Naive thymus-derived CD8-positive, alpha-beta T cell (primary cell): ENCODE measurements at regions not wholly inside any gene's neighbourhood (a gene's known extent, or its start where the extent isn't known, plus 50 kb on each side); places are given as distances from the start of the nearest gene placed in this dataset.
A peak's percentile ranks its signal among the peaks of the same experiment; 100 is the strongest.
"Not testable (repeated sequence)": the region's sequence is repeated elsewhere in the genome, so short reads cannot be mapped to it uniquely, and the experiment has no call there.

Experiments used
- ATAC-seq, 2 donors: fragments of 150-1000 bp; cut with Tn5 transposase in 1 of 2; sonication (Bioruptor Pico), chemical (Tn5 transposase) in 1 of 2; 1 replicate in 1 of 2; 2 replicates in 1 of 2; pipeline ENCODE4 v1.10.0; 2021; ENCODE audit warnings: mild to moderate bottlenecking in 2 of 2, moderate library complexity in 2 of 2
- POLR2A ChIA-PET: fragments of 350-600 bp; sonication (Branson Sonifier 250); formaldehyde crosslinking; loops from one replicate; lab custom pipeline; 2021; ENCODE audit warnings: antibody characterized with exemption; lab: Charles Lee
- DNase-seq, 10 donors: peaks; one replicate each; pipeline versions ENCODE4 v3.0.0 to v3.0.0-alpha.2; 2020 to 2022
- H3K27ac Mint-ChIP-seq, 10 donors: one replicate each; pipeline ENCODE4 v1.8.0; 2020 to 2022; ENCODE audit warnings: mild to moderate bottlenecking in 10 of 10, mixed read lengths in 10 of 10, moderate library complexity in 4 of 10, inconsistent platforms in 1 of 10
- H3K27me3 Mint-ChIP-seq, 5 donors: one replicate each; pipeline ENCODE4 v1.8.0; 2021 to 2022; ENCODE audit warnings: mixed read lengths in 5 of 5
- H3K36me3 Mint-ChIP-seq, 3 donors: one replicate each; pipeline ENCODE4 v1.8.0; 2020 to 2022; ENCODE audit warnings: mixed read lengths in 3 of 3, mild to moderate bottlenecking in 2 of 3, inconsistent platforms in 1 of 3
- H3K4me1 Mint-ChIP-seq, 4 donors: one replicate each; pipeline ENCODE4 v1.8.0; 2021 to 2022; ENCODE audit warnings: mixed read lengths in 4 of 4
- H3K4me3 Mint-ChIP-seq, 10 donors: one replicate each; pipeline ENCODE4 v1.8.0; 2020 to 2022; ENCODE audit warnings: mild to moderate bottlenecking in 10 of 10, mixed read lengths in 10 of 10, moderate library complexity in 6 of 10, inconsistent platforms in 1 of 10
- H3K9me3 Mint-ChIP-seq, 9 donors: one replicate each; pipeline ENCODE4 v1.8.0; 2020 to 2022; ENCODE audit warnings: mixed read lengths in 9 of 9, mild to moderate bottlenecking in 3 of 9, inconsistent platforms in 1 of 9, moderate library complexity in 1 of 9

GRCh38 chr12:107180272-107180671, 86.9 kb upstream of the CRY1 start:
- Mint-ChIP-seq H3K9me3 (peaks cover 0 to 4% (median 0%) of the 10 kb centered on the region in 9 donors), H3K27ac (peak overlapping the region in 1 of 10 donors; percentile 97), H3K4me3 (no peak overlapping the region), H3K36me3 (peaks cover 0 to 4% (median 0%) of the 10 kb centered on the region in 3 donors), H3K27me3 (peaks cover 0 to 3% (median 0%) of the 10 kb centered on the region in 5 donors), H3K4me1 (peaks cover 12 to 23% (median 22%) of the 10 kb centered on the region in 4 donors)
- ATAC-seq, result no peak
- POLR2A ChIA-PET, result no interaction called here
- DNase-seq, result no peak

DNA sequence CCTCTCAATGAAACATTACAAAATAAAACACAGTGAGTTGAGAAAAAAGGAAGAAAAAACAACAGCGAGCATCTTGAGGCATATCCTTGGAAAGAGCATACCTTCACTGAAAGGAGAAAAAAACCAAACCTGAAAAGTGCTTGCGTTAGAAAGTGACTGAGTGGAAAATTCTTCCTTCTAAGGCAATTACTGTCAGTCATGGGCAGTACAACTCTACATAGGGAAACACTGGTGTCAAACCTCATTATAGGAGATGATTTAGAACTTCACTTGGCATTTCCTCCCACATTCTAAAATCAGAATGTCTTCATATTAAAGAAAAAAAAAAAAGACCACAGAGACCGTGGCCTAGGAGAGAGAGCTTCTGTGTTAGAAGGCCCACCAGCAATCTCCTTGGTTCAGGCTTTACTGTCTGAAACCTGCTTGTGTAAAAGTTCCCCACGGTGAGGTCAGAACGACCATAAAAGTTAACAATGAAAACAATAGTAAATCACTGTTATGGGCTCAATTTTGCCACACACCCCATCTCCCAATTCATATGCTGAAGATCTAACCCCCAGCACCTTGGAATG, 91.1 kb upstream of the CRY1 start:
- Mint-ChIP-seq H3K27ac (no peak overlapping the region), H3K9me3 (peaks cover 0 to 10% (median 0%) of the 10 kb centered on the region in 9 donors), H3K36me3 (peaks cover 0 to 14% (median 0%) of the 10 kb centered on the region in 3 donors), H3K4me3 (no peak overlapping the region), H3K4me1 (peaks cover 2 to 8% (median 5%) of the 10 kb centered on the region in 4 donors), H3K27me3 (peaks cover 0 to 13% (median 4%) of the 10 kb centered on the region in 5 donors)
- POLR2A ChIA-PET, result no interaction called here
- ATAC-seq (no peak), DNase-seq (no peak)

DNA sequence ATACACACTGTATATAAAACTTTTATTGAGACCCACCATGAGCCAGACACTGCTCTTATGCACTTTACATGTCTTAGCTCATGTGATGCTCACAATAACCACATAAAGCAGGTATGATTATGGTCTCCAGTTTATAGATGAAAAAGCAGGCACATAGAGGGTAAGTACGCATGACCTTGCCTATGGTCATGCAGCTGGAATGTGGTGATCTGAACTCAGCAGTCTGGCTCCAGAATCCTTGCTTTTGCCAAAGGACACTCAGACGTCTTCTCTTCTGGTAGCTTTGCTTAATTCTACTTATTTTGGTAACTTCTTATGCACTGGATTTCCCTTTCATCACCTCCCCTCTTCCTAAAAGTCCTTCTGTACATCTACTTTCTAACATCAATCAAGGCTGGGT, 103.3 kb upstream of the CRY1 start:
- Mint-ChIP-seq H3K9me3 (peaks cover 0 to 10% (median 4%) of the 10 kb centered on the region in 9 donors), H3K36me3 (peaks cover 0 to 6% (median 0%) of the 10 kb centered on the region in 3 donors), H3K4me1 (no peaks in the 10 kb centered on the region), H3K27ac (no peak overlapping the region), H3K4me3 (no peak overlapping the region), H3K27me3 (peaks cover 0 to 5% (median 0%) of the 10 kb centered on the region in 5 donors)
- POLR2A ChIA-PET, result no interaction called here
- ATAC-seq (no peak), DNase-seq (no peak)

GRCh38 chr12:107200394-107200793, 107.0 kb upstream of the CRY1 start:
- POLR2A ChIA-PET, result no interaction called here
- Mint-ChIP-seq H3K9me3 (no peaks in the 10 kb centered on the region), H3K27me3 (peaks cover 0 to 4% (median 0%) of the 10 kb centered on the region in 5 donors), H3K4me1 (no peaks in the 10 kb centered on the region), H3K27ac (no peak overlapping the region), H3K4me3 (no peak overlapping the region), H3K36me3 (no peaks in the 10 kb centered on the region)
- ATAC-seq (no peak), DNase-seq (no peak)

- POLR2A ChIA-PET, result no interaction called here
- DNase-seq, result no peak
- peaks cover 0 to 4% (median 0%) of the 10 kb centered on the region in 9 donors for H3K9me3 Mint-ChIP-seq
Observed at GRCh38 chr12:107207931-107208525, 114.7 kb upstream of the CRY1 start.

DNA sequence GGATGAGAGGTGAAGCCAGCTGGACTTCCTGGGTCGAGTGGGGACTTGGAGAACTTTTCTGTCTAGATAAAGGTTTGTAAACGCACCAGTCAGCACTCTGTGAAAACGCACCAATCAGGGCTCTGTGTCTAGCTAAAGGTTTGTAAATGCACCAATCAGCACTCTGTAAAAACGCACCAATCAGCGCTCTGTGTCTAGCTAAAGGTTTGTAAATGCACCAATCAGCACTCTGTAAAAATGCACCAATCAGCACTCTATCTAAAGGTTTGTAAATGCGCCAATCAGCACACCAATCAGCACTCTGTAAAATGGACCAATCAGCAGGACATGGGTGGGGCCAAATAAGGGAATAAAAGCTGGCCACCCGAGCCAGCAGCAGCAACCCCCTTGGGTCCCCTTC, 116.4 kb upstream of the CRY1 start:
- ATAC-seq, H3K36me3 Mint-ChIP-seq, POLR2A ChIA-PET, H3K4me3 Mint-ChIP-seq, H3K27ac Mint-ChIP-seq, DNase-seq, H3K4me1 Mint-ChIP-seq, H3K9me3 Mint-ChIP-seq, H3K27me3 Mint-ChIP-seq: not testable (repeated sequence)

More at GRCh38 chr12:107207931-107208525, 114.7 kb upstream of the CRY1 start:
- Mint-ChIP-seq H3K4me1 (no peaks in the 10 kb centered on the region), H3K4me3 (no peak overlapping the region), H3K36me3 (no peaks in the 10 kb centered on the region), H3K27me3 (peaks cover 0 to 9% (median 5%) of the 10 kb centered on the region in 5 donors), H3K27ac (no peak overlapping the region)
- no peak for ATAC-seq

DNA sequence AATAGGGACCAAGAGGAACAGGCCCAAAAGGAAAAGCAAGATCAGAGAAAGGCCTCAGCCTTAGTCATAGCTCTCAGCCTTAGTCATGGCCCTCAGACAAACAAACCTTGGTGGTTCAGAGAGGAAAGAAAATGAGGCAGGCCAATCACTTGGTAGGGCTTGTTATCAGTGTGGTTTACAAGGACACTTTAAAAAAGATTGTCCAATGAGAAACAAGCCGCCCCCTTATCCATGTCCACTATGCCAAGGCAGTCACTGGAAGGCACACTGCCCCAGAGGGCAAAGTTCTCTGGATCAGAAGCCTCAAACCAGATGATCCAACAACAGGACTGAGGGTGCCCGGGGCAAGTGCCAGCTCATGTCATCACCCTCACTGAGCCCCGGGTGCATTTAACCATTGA, 121.0 kb upstream of the CRY1 start:
- ATAC-seq, H3K27ac Mint-ChIP-seq, H3K27me3 Mint-ChIP-seq, H3K4me3 Mint-ChIP-seq, H3K4me1 Mint-ChIP-seq, H3K36me3 Mint-ChIP-seq, DNase-seq, H3K9me3 Mint-ChIP-seq, POLR2A ChIA-PET: not testable (repeated sequence)

DNA sequence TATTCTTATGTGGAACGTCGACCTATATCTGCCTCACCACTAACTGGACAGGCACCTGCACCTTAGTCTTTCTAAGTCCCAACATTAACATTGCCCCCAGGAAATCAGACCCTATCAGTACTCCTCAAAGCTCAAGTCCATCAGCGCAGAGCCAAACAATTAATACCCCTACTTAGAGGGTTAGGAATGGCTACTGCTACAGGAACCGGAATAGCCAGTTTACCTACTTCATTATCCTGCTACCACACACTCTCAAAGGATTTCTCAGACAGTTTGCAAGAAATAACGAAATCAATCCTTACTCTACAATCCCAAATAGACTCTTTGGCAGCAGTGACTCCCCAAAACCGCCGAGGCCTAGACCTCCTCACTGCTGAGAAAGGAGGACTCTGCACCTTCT, 123.1 kb upstream of the CRY1 start:
- POLR2A ChIA-PET, H3K36me3 Mint-ChIP-seq, H3K4me3 Mint-ChIP-seq, DNase-seq, H3K9me3 Mint-ChIP-seq, H3K27me3 Mint-ChIP-seq, ATAC-seq, H3K4me1 Mint-ChIP-seq, H3K27ac Mint-ChIP-seq: not testable (repeated sequence)

- H3K4me3 Mint-ChIP-seq, result no peak overlapping the region
- POLR2A ChIA-PET, result no interaction called here
- H3K36me3 Mint-ChIP-seq, result no peaks in the 10 kb centered on the region
- H3K27ac Mint-ChIP-seq, result no peak overlapping the region
- H3K9me3 Mint-ChIP-seq, result peaks cover 0 to 4% (median 0%) of the 10 kb centered on the region in 9 donors
- DNase-seq (no peak), ATAC-seq (no peak)
- H3K27me3 Mint-ChIP-seq, result peaks cover 4 to 25% (median 21%) of the 10 kb centered on the region in 5 donors
- H3K4me1 Mint-ChIP-seq, result no peaks in the 10 kb centered on the region
Observed at GRCh38 chr12:107219301-107219700, 126.0 kb upstream of the CRY1 start.

- no peaks in the 10 kb centered on the region for H3K4me1 Mint-ChIP-seq
- H3K27me3 Mint-ChIP-seq, result peaks cover 4 to 25% (median 21%) of the 10 kb centered on the region in 5 donors
- ATAC-seq (no peak), DNase-seq (no peak)
- no peaks in the 10 kb centered on the region for H3K36me3 Mint-ChIP-seq
- no peak overlapping the region for H3K4me3 Mint-ChIP-seq
- H3K9me3 Mint-ChIP-seq, result peaks cover 0 to 4% (median 0%) of the 10 kb centered on the region in 9 donors
- no peak overlapping the region for H3K27ac Mint-ChIP-seq
- POLR2A ChIA-PET, result no interaction called here
Observed at GRCh38 chr12:107221913-107222312, 128.6 kb upstream of the CRY1 start.

GRCh38 chr12:107223821-107224220, 130.5 kb upstream of the CRY1 start:
- H3K4me3 Mint-ChIP-seq, result no peak overlapping the region
- peaks cover 4 to 25% (median 19%) of the 10 kb centered on the region in 5 donors for H3K27me3 Mint-ChIP-seq
- POLR2A ChIA-PET, result interaction anchor here (0.7 kb wide), 1 partner anchor 314 kb away, joined by 7 read pairs; no protein-coding TSS in a partner anchor
- ATAC-seq, result no peak
- H3K4me1 Mint-ChIP-seq, result no peaks in the 10 kb centered on the region
- no peak for DNase-seq
- no peak overlapping the region for H3K27ac Mint-ChIP-seq
- no peaks in the 10 kb centered on the region for H3K36me3 Mint-ChIP-seq
- H3K9me3 Mint-ChIP-seq, result no peaks in the 10 kb centered on the region

DNA sequence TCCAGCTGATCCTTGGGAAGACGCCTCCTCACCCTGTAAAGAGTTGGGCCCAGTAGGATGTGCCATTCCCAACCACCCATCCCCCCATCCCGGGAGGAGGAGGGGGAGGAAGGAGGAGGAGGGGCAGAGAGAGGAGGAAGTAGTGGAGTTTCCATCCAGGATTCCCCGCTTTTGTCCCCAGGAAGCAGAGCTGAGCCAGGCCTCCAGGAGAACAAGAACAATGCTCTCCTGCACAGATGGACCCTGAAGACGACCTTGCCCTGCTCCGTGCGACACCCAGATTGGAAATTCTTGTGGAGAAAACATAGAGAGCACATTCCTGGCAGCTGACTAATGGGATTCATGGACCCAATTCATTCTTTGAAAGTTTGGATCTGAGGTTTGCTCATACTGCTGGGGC, 132.3 kb upstream of the CRY1 start:
- peaks cover 3 to 23% (median 19%) of the 10 kb centered on the region in 5 donors for H3K27me3 Mint-ChIP-seq
- DNase-seq, result no peak
- no peaks in the 10 kb centered on the region for H3K36me3 Mint-ChIP-seq
- POLR2A ChIA-PET, result no interaction called here
- H3K9me3 Mint-ChIP-seq, result no peaks in the 10 kb centered on the region
- no peaks in the 10 kb centered on the region for H3K4me1 Mint-ChIP-seq
- H3K4me3 Mint-ChIP-seq, result no peak overlapping the region
- H3K27ac Mint-ChIP-seq, result no peak overlapping the region
- ATAC-seq, result no peak

DNA sequence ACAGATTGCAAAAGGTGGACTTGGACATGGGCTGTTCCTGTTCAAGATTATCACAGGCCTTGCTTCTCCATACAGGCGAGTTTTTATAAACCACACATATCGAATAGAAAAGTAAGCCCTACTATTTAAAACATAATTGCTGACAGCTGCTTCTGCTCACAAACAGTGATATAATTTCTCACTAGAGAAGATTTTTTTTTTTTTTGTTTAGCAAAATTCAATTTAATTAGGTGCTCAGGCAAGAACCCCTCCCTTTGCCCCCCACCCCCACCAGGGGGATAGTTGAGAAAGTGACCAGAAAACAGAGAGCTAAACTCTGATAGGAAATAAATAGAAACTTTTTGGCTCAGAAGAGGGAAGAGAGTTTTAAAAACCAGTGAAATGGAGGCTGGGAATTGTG, 132.8 kb upstream of the CRY1 start:
- DNase-seq, result no peak
- POLR2A ChIA-PET, result no interaction called here
- ATAC-seq, result no peak

More for the DNA sequence above, 132.8 kb upstream of the CRY1 start:
- Mint-ChIP-seq H3K36me3 (no peaks in the 10 kb centered on the region), H3K4me1 (no peaks in the 10 kb centered on the region), H3K27me3 (peaks cover 0 to 20% (median 16%) of the 10 kb centered on the region in 5 donors), H3K4me3 (no peak overlapping the region), H3K9me3 (no peaks in the 10 kb centered on the region), H3K27ac (no peak overlapping the region)
